Pancreas (tissue), 10 donors: ENCODE measurements at regions not wholly inside any gene's neighbourhood (a gene's known extent, or its start where the extent isn't known, plus 50 kb on each side); places are given as distances from the start of the nearest gene placed in this dataset.

ENCODE experiments used
- ATAC-seq, 4 donors: fragments of 200-7000 bp; cut with Tn5 transposase; one replicate each; pipeline versions ENCODE4 v1.8.0 to v1.9.1; 2020; ENCODE audit warnings: mild to moderate bottlenecking in 4 of 4, moderate library complexity in 4 of 4
- DNase-seq, 6 donors: peaks; one replicate each; pipeline ENCODE4 v3.0.0-alpha.2; 2020
- FAIRE-seq: peaks from 2 replicates; lab custom pipeline; 2012; peaks lifted over from hg19 to GRCh38; lab: Jason Lieb, UNC
- H3K27ac ChIP-seq, 4 donors: fragments of 200-600 bp; sonication (generic); 1 replicate in 3 of 4; 2 replicates in 1 of 4; pipeline versions ENCODE4 v1.5.0 to v1.8.0; 2020
- H3K27me3 ChIP-seq, 4 donors: fragments of 200-600 bp; one replicate each; pipeline ENCODE4 v1.8.0; 2021
- H3K36me3 ChIP-seq, 3 donors: fragments of 200-600 bp; sonication (generic) in 1 of 3; one replicate each; pipeline versions ENCODE4 v1.5.0 to v1.8.0; 2020 to 2021
- H3K4me1 ChIP-seq, 3 donors: fragments of 200-600 bp; one replicate each; pipeline ENCODE4 v1.8.0; 2021
- H3K4me3 ChIP-seq, 4 donors: fragments of 200-600 bp; sonication (generic) in 2 of 4; one replicate each; pipeline versions ENCODE4 v1.5.0 to v1.8.0; 2020 to 2021
- H3K9me3 ChIP-seq, 4 donors: fragments of 200-600 bp; one replicate each; pipeline ENCODE4 v1.8.0; 2021
- CTCF ChIP-seq, 4 donors: fragments of 200-600 bp; sonication (generic) in 3 of 4; IDR thresholded peaks; one replicate each; pipeline versions ENCODE4 v1.5.0 to v1.8.0; 2021; ENCODE audit warnings: antibody characterized with exemption in 4 of 4
- WGBS, 2 donors: extraction: QIAGEN DNeasy Blood & Tissue Kit; methylation state at CpG; one replicate each; pipeline ENCODE4 v1.1.7; 2013; 5-methylcytosine and 5-hydroxymethylcytosine counted together
- intact Hi-C, 3 donors: fragments of 100-400 bp; cut with DNase I; formaldehyde crosslinking; loops; one replicate each; pipeline versions ENCODE4 v1.11.1 to v1.14.2; 2022
- donor health status: healthy with polysubstance abuse.
- donor health status: DM: no; HTN: no; CAD: no; lungs with moderate emphysema.
- donor health status: DM: no; HTN: no; CAD: no.
- donor health status: control.
- donor health status: control.
- donor health status: Bipolar disorder and iron deficiency.
- donor health status: DM: yes; HTN: yes; CAD: no.
- donor health status: DM: no; HTN: no; CAD: no.
- donor health status: DM: no; HTN: no; CAD: no.
- donor health status: DM: yes; HTN: yes; CAD: no.

GRCh38 chr4:22637306-22637705, 55.4 kb upstream of the GBA3 start:
- Histone ChIP-seq H3K4me1 (no peaks in the 10 kb centered on the region), H3K9me3 (no peaks in the 10 kb centered on the region), H3K4me3 (no peak overlapping the region), H3K36me3 (no peaks in the 10 kb centered on the region), H3K27me3 (no peaks in the 10 kb centered on the region), H3K27ac (no peak overlapping the region)
- TF ChIP-seq CTCF (IDR thresholded peaks at IDR 0.05): no peak
- no peak for ATAC-seq
- intact Hi-C loops: no loop called here
- no peak for FAIRE-seq
- DNase-seq: no peak
- WGBS, 2 donors: 74 to 80% methylated on average over 4 of the region's 4 CpGs
